SK-MEL-5 (cell line): ENCODE measurements at regions not wholly inside any gene's neighbourhood (a gene's known extent, or its start where the extent isn't known, plus 50 kb on each side); places are given as distances from the start of the nearest gene placed in this dataset.

Source experiments
- DNase-seq: peaks from one replicate; pipeline ENCODE4 v3.0.0-alpha.2; 2016; ENCODE audit warnings: low read depth, low spot score
- in situ Hi-C: cut with HindIII; loops from 2 replicates; pipeline ENCODE4 v1.10.0; 2016; ENCODE audit warnings: low sequenced_read_pairs, high pct_unique_total_duplicates, low pct_unique_long_range_greater_than_20kb

DNA sequence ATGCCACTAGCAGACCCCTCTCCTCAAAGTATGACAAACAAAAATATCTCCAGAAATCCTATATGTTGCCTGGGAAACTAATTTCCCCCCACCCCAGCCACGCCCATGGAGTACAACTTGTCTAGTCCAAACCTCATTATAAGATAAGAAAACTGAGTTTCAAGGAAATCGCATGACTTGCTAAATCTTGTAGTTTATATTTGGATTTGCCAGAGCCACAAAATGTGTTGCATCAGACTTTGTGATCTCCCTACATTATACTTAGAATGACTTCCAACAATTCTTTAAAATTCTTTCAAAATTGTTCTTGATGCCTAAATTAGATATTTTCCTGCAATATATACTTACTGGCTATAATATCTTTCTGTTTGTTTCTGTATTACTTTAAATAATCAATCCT lies 1034.4 kb downstream of the IGSF11 start:
- no peak for DNase-seq
- in situ Hi-C loops = no loop called here

- no peak for DNase-seq
- in situ Hi-C loops = no loop called here
Observed at GRCh38 chr3:118001380-118001779, 1033.3 kb downstream of the IGSF11 start.

- DNase-seq = no peak
- in situ Hi-C loops = no loop called here
Observed at GRCh38 chr3:118011910-118012309, 1022.7 kb downstream of the IGSF11 start.

DNA sequence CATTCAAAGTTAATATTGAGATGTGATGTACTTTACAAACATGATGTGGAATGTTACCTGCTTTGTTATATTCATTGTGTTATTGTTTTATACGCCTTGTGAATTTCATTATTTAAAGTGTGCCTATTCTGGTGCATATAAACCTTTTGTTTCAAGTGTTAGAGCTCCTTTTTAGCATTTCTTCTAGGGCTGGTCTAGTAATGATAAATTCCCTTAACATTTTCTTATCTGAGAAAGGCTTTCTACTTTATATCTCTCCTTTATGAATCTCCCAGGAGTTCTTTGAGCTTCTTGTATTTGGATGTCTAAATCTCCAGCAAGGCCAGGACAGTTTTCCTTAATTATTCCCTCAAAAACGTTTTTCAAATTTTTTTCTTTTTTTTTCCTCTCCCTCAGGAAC lies 1005.6 kb downstream of the IGSF11 start:
- DNase-seq = no peak
- in situ Hi-C loops = no loop called here

DNA sequence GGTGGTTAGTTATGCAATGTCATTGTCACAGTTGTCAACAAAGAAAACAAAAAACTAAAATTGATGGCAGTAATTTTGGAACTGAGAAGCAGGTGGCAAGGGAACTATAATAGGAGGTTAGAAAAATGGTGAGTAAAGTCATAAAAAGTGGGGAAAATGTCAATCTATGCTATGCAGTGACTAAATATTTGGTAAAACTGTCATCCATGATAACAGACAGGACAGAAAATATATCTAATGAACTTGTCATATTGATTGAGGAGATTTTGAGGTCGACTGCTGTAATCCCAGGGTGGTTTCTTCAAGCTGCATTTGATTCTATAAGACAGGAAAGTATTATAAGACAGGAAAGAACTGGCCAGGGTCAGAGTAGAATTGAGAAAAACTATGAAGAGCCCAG lies 998.4 kb downstream of the IGSF11 start:
- in situ Hi-C loops = no loop called here
- DNase-seq = no peak

DNA sequence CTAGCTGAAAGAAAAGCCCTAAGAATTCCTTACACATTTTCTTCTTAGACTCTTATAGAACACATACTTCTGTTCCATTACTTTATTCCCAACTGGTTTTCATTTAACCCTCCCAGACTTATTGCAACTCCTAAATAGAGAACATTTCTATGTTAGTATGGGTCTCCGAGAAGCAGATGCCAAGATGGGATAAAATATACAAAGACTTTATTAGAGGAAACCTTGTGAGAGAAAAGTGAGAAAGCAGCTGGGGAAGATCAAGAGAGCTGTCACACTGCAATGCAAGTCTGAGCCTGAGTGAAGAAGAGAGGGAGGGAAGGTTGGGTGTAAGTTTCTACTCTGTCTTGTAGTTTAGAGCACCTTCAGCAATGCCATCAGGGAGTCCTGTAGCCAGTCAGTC lies 979.3 kb downstream of the IGSF11 start:
- DNase-seq = no peak
- in situ Hi-C loops = no loop called here

GRCh38 chr3:118057086-118057485 lies 977.6 kb downstream of the IGSF11 start:
- in situ Hi-C loops = no loop called here
- DNase-seq = no peak

DNA sequence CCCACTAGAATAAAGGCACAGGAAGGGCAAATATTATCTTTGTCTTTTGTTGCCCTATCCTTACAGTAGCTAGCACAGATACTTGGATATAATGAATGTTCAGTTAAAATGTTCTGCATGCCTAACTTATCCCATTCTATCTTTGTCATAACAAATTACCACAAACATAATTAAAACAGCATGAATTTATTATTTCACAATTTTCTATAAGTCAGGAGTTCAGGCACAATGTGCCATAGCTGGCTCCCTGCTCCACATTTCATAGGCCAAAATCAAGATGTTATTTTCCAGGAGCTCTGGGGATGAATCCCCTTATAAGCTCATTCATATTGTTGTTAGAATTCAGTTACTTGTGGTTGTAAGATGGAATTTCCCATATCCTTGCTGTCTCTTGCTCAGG lies 975.5 kb downstream of the IGSF11 start:
- DNase-seq = no peak
- in situ Hi-C loops = no loop called here

- no peak for DNase-seq
- in situ Hi-C loops = no loop called here
Observed at GRCh38 chr3:118067439-118067838, 967.2 kb downstream of the IGSF11 start.

DNA sequence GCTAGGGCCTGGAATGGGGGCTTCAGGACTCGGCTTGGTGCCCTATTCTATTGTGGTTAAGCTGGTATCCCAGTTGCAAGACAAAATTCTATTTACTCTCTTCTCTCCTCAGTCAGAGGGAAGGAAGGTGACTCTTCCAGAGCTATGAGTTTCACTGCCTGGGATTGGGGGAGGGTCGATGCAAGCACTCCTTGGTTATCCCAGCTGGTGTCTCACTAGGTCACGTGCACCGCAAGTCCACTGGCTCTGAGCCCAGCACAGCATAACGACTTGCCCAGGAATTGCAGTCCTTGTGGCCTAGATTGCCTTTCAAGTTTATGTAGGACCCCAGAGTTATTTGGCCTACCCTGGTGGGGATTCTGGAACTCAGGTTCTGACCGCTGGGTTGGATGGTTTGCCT lies 958.8 kb downstream of the IGSF11 start:
- no peak for DNase-seq
- in situ Hi-C loops = no loop called here

DNA sequence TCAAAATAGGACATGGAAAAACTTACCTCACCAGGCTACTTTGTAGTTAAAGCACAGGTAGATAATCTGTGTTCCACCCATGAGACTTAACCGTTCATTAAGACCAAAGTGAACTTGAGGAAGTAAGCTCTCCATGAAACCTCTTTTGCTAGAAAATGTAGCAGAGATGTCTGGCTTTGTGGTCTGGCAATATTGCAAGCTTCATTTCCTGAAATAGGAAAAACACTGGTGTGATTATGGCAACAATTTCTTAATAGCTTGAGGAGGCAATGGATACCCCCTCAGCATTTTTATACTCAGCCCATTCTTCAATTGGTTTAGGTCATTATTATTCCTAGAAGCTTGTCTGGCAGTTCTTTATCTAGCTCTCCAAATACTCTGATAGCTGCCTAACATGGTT lies 957.3 kb downstream of the IGSF11 start:
- DNase-seq = no peak
- in situ Hi-C loops = no loop called here

- DNase-seq = no peak
- in situ Hi-C loops = no loop called here
Observed at GRCh38 chr3:118080889-118081288, 953.8 kb downstream of the IGSF11 start.

DNA sequence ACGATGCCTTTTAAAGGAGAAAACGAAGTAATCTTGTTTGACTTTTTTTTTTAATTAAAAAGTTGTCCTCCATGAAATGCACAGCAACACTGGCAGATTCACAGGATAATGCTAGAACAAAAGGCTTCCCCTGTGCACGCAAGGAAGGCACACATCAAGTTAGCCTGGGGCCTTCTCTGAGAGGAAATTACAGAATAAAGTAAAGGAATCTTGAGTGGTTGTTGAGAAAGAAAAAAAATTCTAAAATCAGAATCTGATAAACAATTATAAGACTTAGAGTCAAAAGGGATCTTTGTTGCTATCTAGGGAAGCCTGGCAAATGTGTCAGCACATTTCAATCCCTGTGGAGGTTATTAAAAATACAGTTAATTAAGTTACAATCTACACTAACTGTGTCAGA lies 946.0 kb downstream of the IGSF11 start:
- in situ Hi-C loops = no loop called here
- DNase-seq = no peak

DNA sequence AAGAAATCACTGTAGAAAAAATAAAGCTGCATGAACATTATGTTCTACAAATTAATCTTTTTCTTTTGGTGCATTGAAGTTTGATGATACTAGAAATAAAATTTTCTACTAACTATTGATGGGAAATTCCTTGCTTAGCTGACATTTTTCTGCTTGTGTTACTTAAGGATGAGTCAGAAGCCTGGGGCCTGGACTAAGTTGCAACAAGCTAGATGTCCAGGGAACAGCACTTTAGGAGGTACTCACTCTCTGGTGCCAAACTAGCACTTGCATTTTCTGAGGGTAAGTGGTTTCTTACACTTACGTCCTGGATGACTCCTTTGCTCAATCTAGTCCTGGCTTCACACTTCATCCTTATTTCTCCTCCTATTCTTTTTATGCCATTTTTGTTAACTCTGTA lies 945.1 kb downstream of the IGSF11 start:
- in situ Hi-C loops = no loop called here
- DNase-seq = no peak

DNA sequence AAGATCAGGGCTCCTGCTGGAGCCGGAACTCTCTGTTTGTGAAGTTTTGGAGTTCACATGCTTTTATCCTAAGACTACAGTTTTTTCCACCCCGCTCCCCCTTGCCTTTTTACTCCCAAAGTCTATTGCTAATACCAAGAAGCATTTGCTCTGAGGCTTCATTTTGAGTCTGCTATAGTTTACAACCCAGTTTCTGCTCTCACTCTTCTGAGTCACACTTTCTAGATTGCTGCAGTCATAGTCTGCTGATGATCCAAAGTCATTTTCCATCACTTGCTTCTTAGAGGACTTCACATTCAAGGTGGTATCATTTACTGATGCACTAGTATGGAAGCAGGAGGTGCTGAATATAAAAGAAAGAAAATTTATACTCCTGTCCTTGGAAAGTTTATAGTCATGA lies 937.4 kb downstream of the IGSF11 start:
- in situ Hi-C loops = no loop called here
- DNase-seq = no peak

DNA sequence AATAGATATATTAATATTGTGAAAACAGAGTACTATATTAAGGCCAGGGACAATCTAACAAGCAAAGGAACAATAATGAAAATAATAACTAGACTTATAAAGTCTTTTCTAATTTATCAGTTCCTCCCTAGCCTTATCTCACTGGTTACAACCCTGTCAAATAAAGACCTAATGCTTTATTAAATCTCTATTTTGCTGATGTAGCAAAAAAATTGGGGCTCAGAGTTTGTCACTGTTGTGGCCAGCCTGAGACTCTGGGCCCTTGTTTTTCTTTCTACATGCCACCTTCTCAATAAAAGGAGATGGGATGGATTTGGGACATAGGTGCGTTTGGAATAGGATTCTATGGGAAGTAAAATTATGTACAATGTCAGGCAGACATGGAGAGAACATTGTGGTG lies 937.0 kb downstream of the IGSF11 start:
- in situ Hi-C loops = no loop called here
- DNase-seq = no peak

DNA sequence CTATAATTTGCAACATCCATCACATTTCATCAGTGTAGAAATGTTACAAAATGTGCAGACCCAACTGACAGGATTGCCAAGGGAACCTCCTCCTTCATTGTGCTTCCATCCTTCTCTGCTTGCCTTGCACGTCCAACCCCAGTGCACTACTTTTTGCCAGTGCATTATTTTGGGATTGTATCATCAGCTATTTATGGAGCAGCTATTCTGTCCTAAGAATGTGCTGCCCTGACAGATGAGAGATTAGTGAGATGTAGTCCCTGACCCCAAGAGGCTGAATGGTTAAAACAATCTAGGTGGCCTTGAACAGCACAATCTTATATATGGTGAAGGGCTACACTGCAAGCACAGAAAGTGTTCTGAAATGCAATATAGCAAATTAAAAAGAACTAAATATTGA lies 935.8 kb downstream of the IGSF11 start:
- in situ Hi-C loops = no loop called here
- DNase-seq = no peak

DNA sequence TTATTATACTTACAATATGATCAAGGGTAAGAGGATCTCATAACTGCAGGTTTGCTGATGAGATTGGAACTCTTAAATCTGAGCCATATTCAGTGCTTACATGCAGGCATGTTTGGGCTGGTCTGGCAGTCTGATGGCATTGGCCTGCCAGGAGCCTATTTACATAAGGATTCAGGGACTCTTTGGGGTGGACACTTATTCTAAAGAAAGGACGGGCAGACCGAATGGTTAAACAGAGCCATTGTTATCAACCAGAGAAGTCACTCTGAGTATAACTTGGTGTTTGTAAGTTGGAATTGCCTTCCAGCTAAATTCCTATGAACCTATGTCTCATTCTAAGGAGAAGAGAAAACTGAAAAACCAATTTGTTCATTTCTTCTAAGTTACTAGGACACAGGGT lies 932.8 kb downstream of the IGSF11 start:
- no peak for DNase-seq
- in situ Hi-C loops = no loop called here

DNA sequence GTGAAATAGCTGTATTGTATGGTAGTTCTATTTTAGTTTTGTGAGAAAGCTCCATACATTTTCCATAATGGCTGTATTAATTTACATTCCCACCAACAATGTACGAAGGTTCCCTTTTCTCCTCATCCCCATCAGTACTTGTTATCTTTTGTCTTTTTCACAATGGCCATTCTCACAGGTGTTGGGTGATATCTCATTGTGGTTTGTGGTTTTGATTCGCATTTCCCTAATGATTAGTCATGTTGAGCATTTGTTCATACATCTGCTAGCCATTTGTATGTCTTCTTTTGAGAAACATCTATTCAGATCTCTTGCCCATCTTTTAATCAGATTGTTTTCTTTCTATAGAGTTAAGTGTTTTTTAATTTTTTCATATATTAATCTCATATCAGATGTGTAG lies 931.9 kb downstream of the IGSF11 start:
- DNase-seq = no peak
- in situ Hi-C loops = no loop called here

DNA sequence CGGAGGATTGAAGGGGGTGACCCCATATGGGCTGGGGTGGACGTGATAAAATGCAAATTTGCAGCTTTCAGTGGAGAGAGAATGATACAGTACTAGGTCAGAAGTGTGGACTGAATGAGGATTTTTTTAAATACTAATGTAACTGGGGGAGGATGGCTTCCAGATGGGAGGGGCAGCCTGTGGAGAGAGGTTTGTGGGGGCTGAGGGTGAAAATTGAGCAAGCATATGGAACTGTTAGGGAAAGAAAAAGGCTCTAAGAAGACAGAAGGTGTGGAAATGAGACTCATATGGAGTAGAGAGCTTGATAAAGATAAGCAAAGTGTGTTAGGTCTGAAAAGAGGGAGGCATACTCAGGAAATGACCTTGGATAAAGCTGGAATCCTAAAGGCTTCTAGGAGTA lies 926.4 kb downstream of the IGSF11 start:
- in situ Hi-C loops = no loop called here

GRCh38 chr3:118108769-118109168 lies 925.9 kb downstream of the IGSF11 start:
- DNase-seq = no peak
- in situ Hi-C loops = no loop called here

More for the DNA sequence above, 926.4 kb downstream of the IGSF11 start:
- DNase-seq = no peak
